Gastroesophageal sphincter (tissue), 3 donors: ENCODE measurements at regions not wholly inside any gene's neighbourhood (a gene's known extent, or its start where the extent isn't known, plus 50 kb on each side); places are given as distances from the start of the nearest gene placed in this dataset.

ENCODE experiments used
- POLR2A ChIP-seq, 2 donors: fragments of 450-650 bp; IDR thresholded peaks; one replicate each; pipeline ENCODE4 v1.6.1; 2017; ENCODE audit warnings: antibody characterized with exemption in 2 of 2, mild to moderate bottlenecking in 2 of 2, moderate library complexity in 1 of 2
- POLR2AphosphoS5 ChIP-seq: sonication (generic); formaldehyde crosslinking; IDR thresholded peaks from one replicate; pipeline ENCODE4 v1.6.1; 2017; ENCODE audit warnings: antibody characterized with exemption
- TF ChIP-seq, protein P1 (sequence below), 4 experiments: fragments of 200-600 bp in 2 of 4; fragments of 450-650 bp in 2 of 4; sonication (generic) in 1 of 4; IDR thresholded peaks; one replicate each; pipeline ENCODE4 v1.5.1; 2017 to 2019; ENCODE audit warnings: antibody characterized with exemption in 4 of 4, mild to moderate bottlenecking in 2 of 4, moderate library complexity in 2 of 4

DNA sequence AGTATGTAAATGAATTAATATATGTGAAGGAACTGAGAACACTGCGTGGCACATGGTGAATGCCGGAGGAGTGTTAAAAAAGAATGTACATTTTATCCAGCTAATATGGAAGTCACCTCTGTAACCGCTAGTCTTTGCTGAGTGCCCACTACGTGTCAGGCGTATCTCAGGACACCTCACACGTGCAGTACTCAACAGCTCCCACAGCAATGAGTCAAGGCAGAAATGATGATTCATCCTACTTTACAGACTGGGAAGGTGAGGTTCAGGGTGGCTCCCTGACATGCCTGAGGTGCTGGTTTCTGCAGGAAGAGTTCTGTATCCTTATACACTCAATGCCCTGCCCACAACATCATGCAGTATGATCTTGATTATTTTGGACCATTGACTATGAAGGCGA lies 487.0 kb downstream of the HAPSTR1 start:
- TF ChIP-seq, protein P1, sequence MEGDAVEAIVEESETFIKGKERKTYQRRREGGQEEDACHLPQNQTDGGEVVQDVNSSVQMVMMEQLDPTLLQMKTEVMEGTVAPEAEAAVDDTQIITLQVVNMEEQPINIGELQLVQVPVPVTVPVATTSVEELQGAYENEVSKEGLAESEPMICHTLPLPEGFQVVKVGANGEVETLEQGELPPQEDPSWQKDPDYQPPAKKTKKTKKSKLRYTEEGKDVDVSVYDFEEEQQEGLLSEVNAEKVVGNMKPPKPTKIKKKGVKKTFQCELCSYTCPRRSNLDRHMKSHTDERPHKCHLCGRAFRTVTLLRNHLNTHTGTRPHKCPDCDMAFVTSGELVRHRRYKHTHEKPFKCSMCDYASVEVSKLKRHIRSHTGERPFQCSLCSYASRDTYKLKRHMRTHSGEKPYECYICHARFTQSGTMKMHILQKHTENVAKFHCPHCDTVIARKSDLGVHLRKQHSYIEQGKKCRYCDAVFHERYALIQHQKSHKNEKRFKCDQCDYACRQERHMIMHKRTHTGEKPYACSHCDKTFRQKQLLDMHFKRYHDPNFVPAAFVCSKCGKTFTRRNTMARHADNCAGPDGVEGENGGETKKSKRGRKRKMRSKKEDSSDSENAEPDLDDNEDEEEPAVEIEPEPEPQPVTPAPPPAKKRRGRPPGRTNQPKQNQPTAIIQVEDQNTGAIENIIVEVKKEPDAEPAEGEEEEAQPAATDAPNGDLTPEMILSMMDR (IDR thresholded peaks at IDR 0.05), result no peak
- TF ChIP-seq POLR2A (IDR thresholded peaks at IDR 0.05), result no peak
- no peak for TF ChIP-seq POLR2AphosphoS5
